IMR-90 (cell line): ENCODE measurements at regions not wholly inside any gene's neighbourhood (a gene's known extent, or its start where the extent isn't known, plus 50 kb on each side); places are given as distances from the start of the nearest gene placed in this dataset.

Experiments
- ATAC-seq: fragments of 200-7000 bp; cut with Tn5 transposase; 2 replicates; pipeline ENCODE4 v1.9.1; 2020; ENCODE audit warnings: low read depth, mild to moderate bottlenecking, moderate library complexity
- BruUV-seq: library from RNA; stranded (reverse); fragments of 400-500 nt; replicated peaks from 2 replicates; lab custom pipeline; 2021; lab: Mats Ljungman, UMichigan
- CTCF ChIA-PET: fragments of 300-600 bp; formaldehyde crosslinking; extraction: SDS; loops from one replicate; lab custom pipeline; 2021; ENCODE audit warnings: antibody characterized with exemption; lab: Yijun Ruan, JAX
- POLR2A ChIA-PET: fragments of 300-600 bp; sonication (Branson Sonifier 250); formaldehyde crosslinking; loops from one replicate; lab custom pipeline; 2022; ENCODE audit warnings: antibody characterized with exemption; ENCODE audit not compliant: unreplicated experiment; lab: Charles Lee
- DNase-seq: peaks from one replicate; pipeline ENCODE4 v3.0.0; 2013
- H2AFZ ChIP-seq: replicated peaks from 2 replicates; pipeline ENCODE3; 2013; ENCODE audit warnings: low read length, mild to moderate bottlenecking; ENCODE audit not compliant: poor library complexity
- H2AK5ac ChIP-seq: 2 replicates; pipeline ENCODE4 v1.6.1; 2013; ENCODE audit warnings: low read depth, low read length, inconsistent platforms
- H2AK9ac ChIP-seq: replicated peaks from 2 replicates; pipeline ENCODE3; 2013; ENCODE audit warnings: mild to moderate bottlenecking, low read depth, low read length, moderate library complexity; ENCODE audit not compliant: poor library complexity
- H2BK120ac ChIP-seq: 2 replicates; pipeline ENCODE4 v1.6.1; 2013; ENCODE audit warnings: low read depth, low read length, inconsistent platforms
- H2BK15ac ChIP-seq: 3 replicates; pipeline ENCODE4 v1.6.1; 2013; ENCODE audit warnings: low read depth, low read length, inconsistent platforms
- H2BK20ac ChIP-seq: 2 replicates; pipeline ENCODE4 v1.6.1; 2013; ENCODE audit warnings: low read depth, mild to moderate bottlenecking, inconsistent platforms, low read length, moderate library complexity
- H2BK5ac ChIP-seq: 2 replicates; pipeline ENCODE4 v1.6.1; 2013; ENCODE audit warnings: mild to moderate bottlenecking, low read depth, low read length, inconsistent platforms; ENCODE audit not compliant: poor library complexity, severe bottlenecking
- H3K14ac ChIP-seq: replicated peaks from 2 replicates; pipeline ENCODE4 v1.6.1; 2013; ENCODE audit warnings: low read depth, low read length, inconsistent platforms
- H3K18ac ChIP-seq: 2 replicates; pipeline ENCODE4 v1.6.1; 2013; ENCODE audit warnings: low read depth, low read length, control low read depth
- H3K23ac ChIP-seq: 2 replicates; pipeline ENCODE4 v1.6.1; 2013; ENCODE audit warnings: low read depth, low read length, inconsistent platforms
- H3K27ac ChIP-seq: 2 replicates; pipeline ENCODE4 v1.5.1; 2013; ENCODE audit warnings: mild to moderate bottlenecking, control low read depth, low read length; ENCODE audit not compliant: insufficient read depth
- H3K27me3 ChIP-seq: 2 replicates; pipeline ENCODE4 v1.6.1; 2013; ENCODE audit warnings: low read length; ENCODE audit not compliant: control insufficient read depth, insufficient read depth
- H3K36me3 ChIP-seq: 2 replicates; pipeline ENCODE4 v1.6.1; 2013; ENCODE audit warnings: low read length, mixed read lengths; ENCODE audit not compliant: control insufficient read depth, insufficient read depth
- H3K4ac ChIP-seq: 2 replicates; pipeline ENCODE4 v1.6.1; 2013; ENCODE audit warnings: low read depth, low read length, inconsistent platforms
- H3K4me1 ChIP-seq: 2 replicates; pipeline ENCODE4 v1.6.1; 2013; ENCODE audit warnings: low read length, mixed read lengths; ENCODE audit not compliant: control insufficient read depth, insufficient read depth
- H3K4me2 ChIP-seq: 2 replicates; pipeline ENCODE4 v1.6.1; 2013; ENCODE audit warnings: low read depth, mild to moderate bottlenecking, control low read depth, low read length, moderate library complexity
- H3K4me3 ChIP-seq: 2 replicates; pipeline ENCODE4 v1.5.1; 2013; ENCODE audit warnings: low read depth, mild to moderate bottlenecking, control low read depth, low read length, moderate library complexity; ENCODE audit not compliant: insufficient read depth
- H3K56ac ChIP-seq: 2 replicates; pipeline ENCODE4 v1.6.1; 2013; ENCODE audit warnings: low read length, inconsistent platforms; ENCODE audit not compliant: insufficient read depth; ENCODE audit errors: extremely low read depth
- H3K79me1 ChIP-seq, 2 experiments: 2 replicates each; pipeline ENCODE4 v1.6.1; 2013; ENCODE audit warnings: low read length in 2 of 2, inconsistent platforms in 1 of 2, low read depth in 1 of 2
- H3K9ac ChIP-seq: 2 replicates; pipeline ENCODE4 v1.6.1; 2013; ENCODE audit warnings: low read depth, low read length, control low read depth
- H3K9me1 ChIP-seq: 2 replicates; pipeline ENCODE4 v1.6.1; 2013; ENCODE audit warnings: low read length, inconsistent platforms; ENCODE audit not compliant: insufficient read depth
- H3K9me3 ChIP-seq: 2 replicates; pipeline ENCODE4 v1.6.1; 2013; ENCODE audit warnings: low read length; ENCODE audit not compliant: control insufficient read depth, insufficient read depth
- H4K20me1 ChIP-seq: 2 replicates; pipeline ENCODE4 v1.6.1; 2013; ENCODE audit warnings: low read length, inconsistent platforms; ENCODE audit not compliant: insufficient read depth
- H4K5ac ChIP-seq: 2 replicates; pipeline ENCODE4 v1.6.1; 2013; ENCODE audit warnings: mild to moderate bottlenecking, low read depth, low read length, control low read depth
- H4K8ac ChIP-seq, 2 experiments: 2 replicates each; pipeline ENCODE4 v1.6.1; 2013; ENCODE audit warnings: low read depth in 2 of 2, low read length in 2 of 2, control low read depth in 1 of 2, inconsistent platforms in 1 of 2
- H4K91ac ChIP-seq: 2 replicates; pipeline ENCODE4 v1.6.1; 2013; ENCODE audit warnings: low read depth, low read length, inconsistent platforms; ENCODE audit not compliant: insufficient read depth
- BHLHE40 ChIP-seq: fragments of 150-350 bp; IDR thresholded peaks from 2 replicates; pipeline ENCODE4 v1.6.1; 2016; ENCODE audit warnings: mild to moderate bottlenecking, low read depth, low read length
- CEBPB ChIP-seq: IDR thresholded peaks from 2 replicates; pipeline ENCODE4 v1.6.1; 2012; ENCODE audit warnings: low read depth, low read length, improper control_type of control experiment
- CHD1 ChIP-seq: IDR thresholded peaks from 2 replicates; pipeline ENCODE4 v1.6.1; 2012; ENCODE audit warnings: low read depth, low read length, improper control_type of control experiment
- FOS ChIP-seq: fragments of 150-350 bp; IDR thresholded peaks from 2 replicates; pipeline ENCODE4 v1.6.1; 2016; ENCODE audit warnings: low read depth, low read length
- MAFK ChIP-seq: IDR thresholded peaks from 2 replicates; pipeline ENCODE4 v1.6.1; 2012; ENCODE audit warnings: low read depth, low read length, improper control_type of control experiment
- MAZ ChIP-seq: IDR thresholded peaks from 2 replicates; pipeline ENCODE4 v1.6.1; 2012; ENCODE audit warnings: low read depth, mild to moderate bottlenecking, low read length, improper control_type of control experiment, moderate library complexity, borderline replicate concordance
- NFE2L2 ChIP-seq: fragments of 150-350 bp; IDR thresholded peaks from 2 replicates; pipeline ENCODE4 v1.6.1; 2016; ENCODE audit warnings: low read depth, mild to moderate bottlenecking, low read length
- RAD21 ChIP-seq: IDR thresholded peaks from 2 replicates; pipeline ENCODE4 v1.6.1; 2012; ENCODE audit warnings: low read length, improper control_type of control experiment
- RCOR1 ChIP-seq: IDR thresholded peaks from 2 replicates; pipeline ENCODE4 v1.6.1; 2012; ENCODE audit warnings: mild to moderate bottlenecking, low read length, improper control_type of control experiment; ENCODE audit not compliant: insufficient replicate concordance
- RFX5 ChIP-seq: IDR thresholded peaks from 2 replicates; pipeline ENCODE4 v1.8.0; 2012; ENCODE audit warnings: low read depth, mild to moderate bottlenecking, low read length, moderate library complexity
- SMC3 ChIP-seq: fragments of 150-350 bp; IDR thresholded peaks from 2 replicates; pipeline ENCODE4 v1.6.1; 2016; ENCODE audit warnings: low read depth, mild to moderate bottlenecking, antibody characterized with exemption, low read length, moderate library complexity
- WGBS, 2 experiments: methylation state at CpG; one replicate each; pipeline versions ENCODE4 v1.1.5 to v1.1.7; 2013; ENCODE audit warnings: missing lambda C conversion rate in 2 of 2; ENCODE audit not compliant: insufficient read length in 1 of 2; ENCODE audit errors: extremely low coverage in 2 of 2; 5-methylcytosine and 5-hydroxymethylcytosine counted together
- dilution Hi-C: fragments of 300-500 bp; cut with HindIII; formaldehyde crosslinking; loops from one replicate; pipeline ENCODE4 v1.14.3; 2018; ENCODE audit warnings: low sequenced_read_pairs; ENCODE audit not compliant: unreplicated experiment
- in situ Hi-C: fragments of 300-500 bp; cut with MboI; formaldehyde crosslinking; loops from 3 replicates; pipeline ENCODE4 v1.14.3; 2019; ENCODE audit warnings: low sequenced_read_pairs, inconsistent platforms, mixed read lengths
- intact Hi-C: fragments of 100-400 bp; cut with micrococcal nuclease; formaldehyde crosslinking; loops from 2 replicates; pipeline ENCODE4 v1.10.0; 2022
- TF ChIP-seq, protein P1 (sequence below): conservative IDR thresholded peaks from 2 replicates; pipeline ENCODE4 v1.5.1; 2012; ENCODE audit warnings: mild to moderate bottlenecking, low read depth, low read length, improper control_type of control experiment
- TF ChIP-seq, protein P2 (sequence below): fragments of 150-350 bp; IDR thresholded peaks from 2 replicates; pipeline ENCODE4 v1.6.1; 2017; ENCODE audit warnings: mild to moderate bottlenecking, antibody characterized with exemption, low read length, low read depth
- TF ChIP-seq, protein P3 (sequence below): fragments of 150-350 bp; IDR thresholded peaks from 2 replicates; pipeline ENCODE4 v1.6.1; 2016; ENCODE audit warnings: low read depth, mild to moderate bottlenecking, low read length, moderate library complexity, borderline replicate concordance

DNA sequence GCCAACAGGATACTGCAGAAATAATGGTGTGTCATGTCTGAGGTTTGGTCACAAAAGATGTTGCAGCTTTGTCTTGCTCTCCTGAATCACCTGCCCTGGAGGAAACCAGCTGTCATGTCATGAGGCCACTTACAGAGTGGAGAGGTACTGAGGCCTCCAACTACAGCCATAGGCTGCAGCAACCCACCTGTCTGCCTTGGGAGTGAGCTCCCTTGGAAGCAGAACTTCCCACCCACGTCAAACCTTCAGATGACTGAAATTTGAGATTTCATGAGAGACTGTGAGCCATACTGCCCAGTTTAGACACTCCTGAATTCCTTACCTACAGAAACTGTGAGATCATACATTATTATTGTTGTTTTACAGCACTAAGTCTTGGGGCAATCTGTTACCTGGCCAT, 475.9 kb downstream of the HS3ST3B1 start:
- BruUV-seq = no TSS peak
- CTCF ChIA-PET = no interaction called here
- H2AK9ac ChIP-seq = peak overlapping the region; percentile 73
- H3K18ac ChIP-seq = no peak overlapping the region
- H3K4me2 ChIP-seq = no peak overlapping the region
- H3K23ac ChIP-seq = no peak overlapping the region
- no peaks in the 10 kb centered on the region for H3K36me3 ChIP-seq
- dilution Hi-C loops = no loop called here
- H3K56ac ChIP-seq = no peak overlapping the region
- intact Hi-C loops = no loop called here
- no peaks in the 10 kb centered on the region for H3K79me1 ChIP-seq
- no peak overlapping the region for H3K4me3 ChIP-seq
- no peak overlapping the region for H3K27ac ChIP-seq
- no peak overlapping the region for H2BK20ac ChIP-seq
- peaks cover 9% of the 10 kb centered on the region for H3K4me1 ChIP-seq
- H2BK5ac ChIP-seq = no peak overlapping the region
- no peak for TF ChIP-seq MAZ
- TF ChIP-seq MAFK = no peak
- TF ChIP-seq, protein P1, sequence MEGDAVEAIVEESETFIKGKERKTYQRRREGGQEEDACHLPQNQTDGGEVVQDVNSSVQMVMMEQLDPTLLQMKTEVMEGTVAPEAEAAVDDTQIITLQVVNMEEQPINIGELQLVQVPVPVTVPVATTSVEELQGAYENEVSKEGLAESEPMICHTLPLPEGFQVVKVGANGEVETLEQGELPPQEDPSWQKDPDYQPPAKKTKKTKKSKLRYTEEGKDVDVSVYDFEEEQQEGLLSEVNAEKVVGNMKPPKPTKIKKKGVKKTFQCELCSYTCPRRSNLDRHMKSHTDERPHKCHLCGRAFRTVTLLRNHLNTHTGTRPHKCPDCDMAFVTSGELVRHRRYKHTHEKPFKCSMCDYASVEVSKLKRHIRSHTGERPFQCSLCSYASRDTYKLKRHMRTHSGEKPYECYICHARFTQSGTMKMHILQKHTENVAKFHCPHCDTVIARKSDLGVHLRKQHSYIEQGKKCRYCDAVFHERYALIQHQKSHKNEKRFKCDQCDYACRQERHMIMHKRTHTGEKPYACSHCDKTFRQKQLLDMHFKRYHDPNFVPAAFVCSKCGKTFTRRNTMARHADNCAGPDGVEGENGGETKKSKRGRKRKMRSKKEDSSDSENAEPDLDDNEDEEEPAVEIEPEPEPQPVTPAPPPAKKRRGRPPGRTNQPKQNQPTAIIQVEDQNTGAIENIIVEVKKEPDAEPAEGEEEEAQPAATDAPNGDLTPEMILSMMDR = no peak
- TF ChIP-seq RAD21 = no peak
- TF ChIP-seq, protein P2, sequence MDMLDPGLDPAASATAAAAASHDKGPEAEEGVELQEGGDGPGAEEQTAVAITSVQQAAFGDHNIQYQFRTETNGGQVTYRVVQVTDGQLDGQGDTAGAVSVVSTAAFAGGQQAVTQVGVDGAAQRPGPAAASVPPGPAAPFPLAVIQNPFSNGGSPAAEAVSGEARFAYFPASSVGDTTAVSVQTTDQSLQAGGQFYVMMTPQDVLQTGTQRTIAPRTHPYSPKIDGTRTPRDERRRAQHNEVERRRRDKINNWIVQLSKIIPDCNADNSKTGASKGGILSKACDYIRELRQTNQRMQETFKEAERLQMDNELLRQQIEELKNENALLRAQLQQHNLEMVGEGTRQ = no peak
- no peak for TF ChIP-seq SMC3
- TF ChIP-seq NFE2L2 = no peak
- TF ChIP-seq RCOR1 = no peak
- no peak for TF ChIP-seq CHD1
- TF ChIP-seq, protein P3, sequence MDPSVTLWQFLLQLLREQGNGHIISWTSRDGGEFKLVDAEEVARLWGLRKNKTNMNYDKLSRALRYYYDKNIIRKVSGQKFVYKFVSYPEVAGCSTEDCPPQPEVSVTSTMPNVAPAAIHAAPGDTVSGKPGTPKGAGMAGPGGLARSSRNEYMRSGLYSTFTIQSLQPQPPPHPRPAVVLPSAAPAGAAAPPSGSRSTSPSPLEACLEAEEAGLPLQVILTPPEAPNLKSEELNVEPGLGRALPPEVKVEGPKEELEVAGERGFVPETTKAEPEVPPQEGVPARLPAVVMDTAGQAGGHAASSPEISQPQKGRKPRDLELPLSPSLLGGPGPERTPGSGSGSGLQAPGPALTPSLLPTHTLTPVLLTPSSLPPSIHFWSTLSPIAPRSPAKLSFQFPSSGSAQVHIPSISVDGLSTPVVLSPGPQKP = no peak
- no peak for TF ChIP-seq BHLHE40
- no peak for TF ChIP-seq RFX5
- no peak for TF ChIP-seq CEBPB
- no peak for TF ChIP-seq FOS
- no peak overlapping the region for H2BK120ac ChIP-seq
- no peak overlapping the region for H2AK5ac ChIP-seq
- POLR2A ChIA-PET = no interaction called here
- 0 out of 2 replicates have a peak, but pooled peaks cover 2% of the 10 kb centered on the region for H3K9me1 ChIP-seq
- H3K4ac ChIP-seq = no peak overlapping the region
- H4K91ac ChIP-seq = no peak overlapping the region
- in situ Hi-C loops = loop anchor here (10.0 kb wide), 2 partner anchors 58 to 62 kb away; no protein-coding TSS in a partner anchor
- H3K14ac ChIP-seq = no peak overlapping the region
- peak overlapping the region; percentile 51 for H2AFZ ChIP-seq
- no peak overlapping the region for H4K5ac ChIP-seq
- H3K27me3 ChIP-seq = no peaks in the 10 kb centered on the region
- DNase-seq (peak; percentile 50), ATAC-seq (no peak)
- no peak overlapping the region for H2BK15ac ChIP-seq
- H4K8ac ChIP-seq = no peak overlapping the region
- WGBS, 2 experiments = no CpG with 5 or more reads among the region's 1 CpG
- peaks cover 3% of the 10 kb centered on the region; the same call in 1 of the 2 replicates for H3K9me3 ChIP-seq
- no peaks in the 10 kb centered on the region for H4K20me1 ChIP-seq
- no peak overlapping the region for H3K9ac ChIP-seq
